CD4-positive, alpha-beta T cell treated with Interleukin-6 at 100 ng/mL for 8 hours (primary cell): ENCODE measurements at regions not wholly inside any gene's neighbourhood (a gene's known extent, or its start where the extent isn't known, plus 50 kb on each side); places are given as distances from the start of the nearest gene placed in this dataset.

Source experiments
- DNase-seq: peaks from one replicate; pipeline ENCODE4 v3.0.0-alpha.2; 2020; ENCODE audit warnings: mixed read lengths, low spot score

DNA sequence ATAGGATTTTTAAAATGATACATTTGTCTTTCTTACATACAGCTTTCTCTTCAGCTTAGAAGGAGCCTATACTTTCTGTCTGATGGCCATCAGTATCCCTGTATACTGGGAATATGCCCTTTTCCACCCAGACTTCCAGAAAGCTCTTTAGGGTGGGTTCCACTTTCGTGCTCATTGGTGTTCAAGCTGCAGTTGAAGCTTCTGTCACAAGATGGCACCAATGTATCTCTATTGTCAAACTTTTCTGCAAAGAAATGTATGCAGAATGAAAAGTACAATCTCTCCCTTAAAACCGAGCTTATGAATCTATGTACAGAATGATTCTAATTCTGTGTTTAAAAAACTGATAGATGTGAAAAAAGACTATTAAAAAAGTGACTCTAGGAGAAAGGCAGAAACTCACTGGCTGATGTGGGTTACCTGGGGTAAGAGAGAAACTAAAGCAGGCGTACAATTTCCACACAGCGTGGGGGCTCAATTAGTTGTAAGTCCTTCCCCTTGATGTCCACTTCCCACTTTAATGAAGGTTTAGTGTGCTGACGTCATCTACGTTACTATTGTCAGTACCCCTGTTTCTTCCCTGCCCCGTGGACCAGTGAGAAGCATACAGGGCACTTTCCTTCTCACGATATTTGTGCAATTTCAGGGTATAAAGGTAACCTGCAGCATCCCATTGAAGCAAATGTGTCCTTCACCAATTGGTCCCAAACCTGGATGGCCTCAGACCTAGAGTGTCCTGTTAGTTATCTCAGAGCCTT is 57.3 kb upstream of the TCEAL2 start:
- peak; percentile 3 for DNase-seq

DNA sequence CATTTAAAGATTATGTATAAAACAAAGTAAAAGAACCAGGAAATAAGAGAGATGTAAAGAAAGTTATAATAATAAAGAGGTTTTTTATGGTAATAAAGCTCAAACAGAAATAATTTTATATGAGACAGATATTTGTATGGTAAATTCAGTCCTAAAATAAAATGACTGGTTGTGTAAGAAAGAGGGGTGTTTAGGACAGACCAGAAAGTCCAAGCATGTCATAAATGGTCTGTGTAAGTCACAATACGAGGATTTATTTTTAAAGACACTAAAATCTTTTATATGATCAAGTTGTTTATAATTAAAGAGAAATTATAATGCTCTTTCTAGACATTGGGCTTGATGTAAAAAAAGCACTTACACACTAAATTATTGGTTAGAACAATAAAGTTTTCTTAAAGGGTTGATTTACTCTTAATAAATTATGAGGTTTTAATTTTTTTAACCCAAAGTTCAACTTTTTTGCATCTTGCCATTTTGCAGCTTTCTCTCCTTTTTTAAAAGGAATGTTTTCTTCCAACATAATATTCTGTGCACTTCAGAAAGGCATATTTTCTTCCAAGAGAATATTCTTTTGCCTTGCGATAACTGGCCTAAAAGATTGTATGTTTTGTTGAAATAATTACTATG is 61.9 kb upstream of the TCEAL2 start:
- no peak for DNase-seq

DNA sequence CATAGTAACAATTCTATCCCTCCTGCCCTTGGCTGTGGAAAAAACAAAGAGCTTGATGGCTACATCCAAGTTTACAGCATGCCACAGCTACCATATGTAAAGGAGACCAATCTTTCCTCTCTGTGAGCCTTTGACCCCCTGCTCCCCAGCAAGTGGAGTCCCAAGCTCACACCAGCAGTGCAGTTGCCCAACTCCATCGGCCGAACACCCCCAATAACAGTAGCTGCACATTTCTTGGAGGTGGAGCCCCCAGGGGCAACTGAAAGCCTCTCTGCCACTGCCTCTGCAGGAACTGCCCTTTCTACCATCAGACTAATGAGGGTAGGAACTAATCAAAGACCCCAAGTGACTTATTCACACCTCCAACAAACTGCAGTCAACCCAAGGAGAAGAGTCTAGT is 81.0 kb upstream of the TCEAL2 start:
- DNase-seq = no peak

GRCh38 chrX:102043380-102043779 is 82.1 kb upstream of the TCEAL2 start:
- DNase-seq = no peak

DNA sequence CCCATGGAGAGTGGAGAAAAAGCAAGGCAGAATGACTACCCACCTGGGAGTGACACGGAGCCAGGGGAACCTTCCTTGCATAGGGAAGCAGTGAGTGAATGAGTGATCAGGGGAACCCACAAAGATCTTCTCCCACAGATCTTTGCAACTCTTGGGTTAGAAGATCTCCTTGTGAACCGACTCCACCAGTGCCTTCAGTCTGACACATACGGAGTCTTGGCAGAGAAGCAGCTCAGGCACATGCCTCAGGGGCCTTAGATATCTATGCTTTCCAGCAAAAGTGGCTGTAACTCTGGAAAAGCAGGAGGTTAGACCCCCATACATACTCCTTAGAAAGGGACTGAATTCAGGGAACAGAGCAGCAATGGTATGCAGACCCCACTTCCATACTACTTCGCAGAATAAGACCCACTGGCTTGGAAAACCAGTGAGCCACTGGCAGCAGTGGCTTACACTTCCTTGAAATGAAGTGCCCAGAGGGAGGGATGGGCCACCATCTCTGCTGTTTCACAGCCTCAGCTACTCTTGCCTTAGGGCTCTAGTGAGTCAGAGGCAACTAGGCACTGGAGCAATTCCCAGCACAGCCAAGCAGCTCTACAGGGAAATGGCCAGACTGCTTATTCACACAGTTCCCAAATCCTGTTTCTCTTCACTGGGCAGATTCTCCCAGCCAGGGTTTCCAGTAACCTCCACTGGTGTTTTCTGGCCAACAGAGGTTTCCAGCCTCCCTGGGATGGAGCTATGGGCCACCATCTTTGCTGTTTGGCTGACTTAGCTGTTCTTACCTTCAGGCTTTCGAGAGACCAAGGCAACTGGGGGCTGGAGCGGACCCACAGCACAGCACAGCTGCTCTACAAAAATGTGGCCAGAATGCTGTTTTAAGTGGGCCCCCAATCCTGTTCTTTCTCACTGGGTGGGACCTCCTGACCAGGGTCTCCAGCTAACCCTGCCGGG is 82.8 kb upstream of the TCEAL2 start:
- no peak for DNase-seq

GRCh38 chrX:102029026-102029425 is 96.5 kb upstream of the TCEAL2 start:
- no peak for DNase-seq

- DNase-seq = no peak
These were observed 86.4 kb upstream of the ZMAT1 start for GRCh38 chrX:102018208-102018607.

GRCh38 chrX:102008901-102009300 is 77.1 kb upstream of the ZMAT1 start:
- DNase-seq = no peak

DNA sequence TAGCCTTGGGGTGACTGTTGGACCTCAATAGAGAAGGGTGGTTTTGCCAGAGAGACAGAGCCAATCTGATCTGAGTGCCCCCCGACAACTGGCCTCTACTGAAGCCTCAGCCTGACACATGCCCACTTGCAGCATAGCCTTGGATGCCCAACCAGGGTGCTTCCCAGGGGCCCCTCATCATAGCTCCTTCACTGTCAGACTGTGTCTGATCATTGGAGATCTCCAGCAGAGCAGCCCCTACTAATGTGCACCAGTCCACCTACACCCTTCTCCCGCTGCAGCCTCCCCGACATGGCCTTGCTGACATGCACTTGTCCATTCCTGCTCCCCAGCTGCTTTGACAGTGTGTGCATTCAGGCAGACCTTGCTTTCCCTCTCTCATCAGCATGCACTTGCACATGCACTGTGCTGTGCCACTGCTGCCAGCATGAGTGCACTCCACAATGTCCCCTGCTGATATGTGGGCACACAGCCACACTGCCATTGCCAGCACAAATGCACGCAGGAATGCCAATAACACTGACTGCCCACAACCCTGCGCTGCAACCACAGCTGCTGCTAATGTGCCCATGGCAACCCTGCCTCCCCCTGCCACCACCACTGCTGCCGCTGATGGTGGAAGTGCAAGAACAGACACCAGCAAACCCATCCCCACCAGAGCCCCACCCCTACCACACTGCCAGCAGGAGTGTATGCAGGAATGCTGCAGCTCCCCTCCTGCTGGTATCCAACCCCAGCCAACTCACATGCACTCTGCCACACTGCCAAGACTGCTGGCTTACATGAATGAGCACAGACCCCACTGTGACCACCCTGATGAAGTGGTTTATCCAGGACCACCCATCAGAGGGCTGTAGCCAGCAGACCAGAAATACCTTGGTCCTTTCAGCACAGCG is 68.1 kb upstream of the ZMAT1 start:
- DNase-seq = no peak

GRCh38 chrX:101993335-101993734 is 61.5 kb upstream of the ZMAT1 start:
- DNase-seq = no peak

- DNase-seq = no peak
These were observed 54.8 kb upstream of the ZMAT1 start for GRCh38 chrX:101986586-101986985.
